ENCODE measurements at regions not wholly inside any gene's neighbourhood (a gene's known extent, or its start where the extent isn't known, plus 50 kb on each side); places are given as distances from the start of the nearest gene placed in this dataset.

GRCh38 chr6:50939931-50940330 lies 121.3 kb downstream of the TFAP2B start:
- H3K4me3 ChIP-seq = no peak overlapping the region
- no peak overlapping the region for H3K9ac ChIP-seq (ENCODE audit: control insufficient read depth, insufficient read depth, low read length)
- DNase-seq (ENCODE audit: low read depth, low spot score) = no peak
- TF ChIP-seq ZNF687 (IDR thresholded peaks at IDR 0.05) (no peak), HDAC2 (IDR thresholded peaks at IDR 0.05) (no peak), NR2C2 (IDR thresholded peaks at IDR 0.05; ENCODE audit: borderline replicate concordance, control insufficient read depth, insufficient read length, low read depth) (no peak), TARDBP (IDR thresholded peaks at IDR 0.05; ENCODE audit: borderline replicate concordance) (no peak), ZSCAN29 (IDR thresholded peaks at IDR 0.05) (no peak), SUZ12 (IDR thresholded peaks at IDR 0.05; ENCODE audit: unreplicated experiment) (no peak), NR2C1 (IDR thresholded peaks at IDR 0.05) (no peak), MTA3 (IDR thresholded peaks at IDR 0.05; ENCODE audit: borderline replicate concordance, low read length) (no peak), ZBTB33 (IDR thresholded peaks at IDR 0.05) (no peak), CBFB (IDR thresholded peaks at IDR 0.05; ENCODE audit: low read depth) (no peak), JUND (IDR thresholded peaks at IDR 0.05; ENCODE audit: low read depth, low read length) (no peak), E4F1 (IDR thresholded peaks at IDR 0.05; ENCODE audit: borderline replicate concordance, partially characterized antibody) (no peak), EP300 (IDR thresholded peaks at IDR 0.05; ENCODE audit: borderline replicate concordance in 1 of 2, control insufficient read depth in 1 of 2, low read depth in 2 of 2, low read length in 2 of 2) (no peak), NR2F1 (conservative IDR thresholded peaks at IDR 0.05) (no peak), POLR2A (IDR thresholded peaks at IDR 0.05; ENCODE audit: low read depth, low read length) (no peak), RAD21 (IDR thresholded peaks at IDR 0.05; ENCODE audit: insufficient read depth, low read depth, low read length) (no peak), SMARCA5 (IDR thresholded peaks at IDR 0.05) (no peak), RUNX3 (IDR thresholded peaks at IDR 0.05; ENCODE audit: low read length) (no peak)
- H3K27ac ChIP-seq (ENCODE audit: control insufficient read depth, insufficient read depth) = no peak overlapping the region
- no peak overlapping the region for H3K4me2 ChIP-seq (ENCODE audit: control insufficient read depth, insufficient read depth)
- no peaks in the 10 kb centered on the region for H3K36me3 ChIP-seq (ENCODE audit: control insufficient read depth in 2 of 2, insufficient read depth in 2 of 2, low read length in 1 of 2)
- RAD21 ChIA-PET (ENCODE audit: unreplicated experiment) = no interaction called here
- in situ Hi-C loops (cut with MboI) (no loop called here), intact Hi-C loops (cut with micrococcal nuclease; ENCODE audit: unreplicated experiment) (no loop called here)
- no peaks in the 10 kb centered on the region for H4K20me1 ChIP-seq (ENCODE audit: control insufficient read depth, insufficient read depth)
- FAIRE-seq = no peak
- ATAC-seq = no peak
- H3K4me1 ChIP-seq (ENCODE audit: control insufficient read depth, insufficient read depth, low read length) = no peaks in the 10 kb centered on the region
- no peaks in the 10 kb centered on the region for H3K9me3 ChIP-seq (replicated peaks; ENCODE audit: control insufficient read depth, insufficient read depth, low read length)
- SMC1A ChIA-PET (ENCODE audit: uncharacterized antibody, unreplicated experiment) = no interaction called here
- BruUV-seq (replicated peaks) = no TSS peak
- H3K79me2 ChIP-seq (ENCODE audit: control insufficient read depth, insufficient read depth, low read length) = no peaks in the 10 kb centered on the region
- POLR2A ChIA-PET = no interaction called here
- WGBS (ENCODE audit: insufficient coverage, insufficient replicate concordance, low lambda C conversion rate, missing lambda C conversion rate) = 48% methylated on average over 1 of the region's 1 CpG
- no peak overlapping the region for H2AFZ ChIP-seq (ENCODE audit: control insufficient read depth, low read depth, low read length)
- CTCF ChIA-PET = no interaction called here
- H3K27me3 ChIP-seq (replicated peaks in 1 of 2; ENCODE audit: control insufficient read depth in 2 of 2, insufficient read depth in 2 of 2, low read length in 1 of 2) = no peaks in the 10 kb centered on the region

Data from GM12878 (cell line).